ENCODE measurements at regions not wholly inside any gene's neighbourhood (a gene's known extent, or its start where the extent isn't known, plus 50 kb on each side); places are given as distances from the start of the nearest gene placed in this dataset.

GRCh38 chr10:129114588-129114987, 352.5 kb upstream of the MGMT start:
- peak overlapping the region; percentile 40; the same call in 1 of the 3 replicates for H3K27ac ChIP-seq (ENCODE audit: extremely low read depth, low read depth, low read length)
- TF ChIP-seq CTBP1 (IDR thresholded peaks at IDR 0.05; ENCODE audit: borderline replicate concordance) (0 out of 2 replicates have a peak, but pooled peaks have one; percentile 33), CBFA2T3 (IDR thresholded peaks at IDR 0.05) (peak; percentile 44), NCOA2 (IDR thresholded peaks at IDR 0.05; ENCODE audit: partially characterized antibody in 2 of 2) (no peak), UBTF (IDR thresholded peaks at IDR 0.05; ENCODE audit: borderline replicate concordance in 1 of 2, low read depth in 2 of 2, low read length in 2 of 2) (no peak), KDM5B (IDR thresholded peaks at IDR 0.05; ENCODE audit: insufficient replicate concordance, low read depth, low read length) (no peak), MEIS2 (IDR thresholded peaks at IDR 0.05; ENCODE audit: partially characterized antibody) (peak; percentile 49), TAL1 (IDR thresholded peaks at IDR 0.05) (peak; percentile 31; the same call in 1 of the 2 replicates), BHLHE40 (IDR thresholded peaks at IDR 0.05; ENCODE audit: low read length) (peak; percentile 51), ARID1B (IDR thresholded peaks at IDR 0.05) (peak; percentile 41; the same call in 1 of the 2 replicates), RBM17 (IDR thresholded peaks at IDR 0.05; ENCODE audit: borderline replicate concordance, low read depth, low read length) (no peak), ESRRA (IDR thresholded peaks at IDR 0.05; ENCODE audit: borderline replicate concordance, low read depth) (peak; percentile 98), ZNF280A (IDR thresholded peaks at IDR 0.05; ENCODE audit: low read depth, partially characterized antibody) (no peak), KLF1 (tag; IDR thresholded peaks at IDR 0.05) (peak; percentile 86)
- no peaks in the 10 kb centered on the region for H4K20me1 ChIP-seq (replicated peaks; ENCODE audit: control insufficient read depth, insufficient read depth, low read length)
- H3K9me1 ChIP-seq (ENCODE audit: control insufficient read depth, insufficient read depth, low read length): no peaks in the 10 kb centered on the region
- ATAC-seq (peak; percentile 85), FAIRE-seq (peak; percentile 46), DNase-seq (ENCODE audit: extremely low read depth in 1 of 4, low spot score in 3 of 4) (peak; percentile 35 to 59 (median 44))
- in situ Hi-C loops (cut with MboI): no loop called here
- peaks cover 0 to 6% of the 10 kb centered on the region in 2 experiments; a peak in 3 of 5 replicates for H3K4me1 ChIP-seq (replicated peaks in 1 of 2; ENCODE audit: control insufficient read depth in 2 of 2, insufficient read depth in 2 of 2, low read length in 2 of 2)
- no peaks in the 10 kb centered on the region for H3K79me2 ChIP-seq (ENCODE audit: control insufficient read depth, insufficient read depth, low read length)
- no peaks in the 10 kb centered on the region for H3K9me3 ChIP-seq (replicated peaks; ENCODE audit: control insufficient read depth, insufficient read depth, low read depth, low read length)
- H3K27me3 ChIP-seq (ENCODE audit: control insufficient read depth in 2 of 2, insufficient read depth in 2 of 2, low read length in 2 of 2): peaks cover 0 to 13% of the 10 kb centered on the region in 2 experiments; a peak in 2 of 5 replicates
- ChIA-PET POLR2A (no interaction called here), CTCF (ENCODE audit: low intra/inter-chr PET ratio) (no interaction called here)
- H2AFZ ChIP-seq (ENCODE audit: low read depth, low read length): peak overlapping the region; percentile 77
- no peak overlapping the region for H3K4me3 ChIP-seq
- intact Hi-C loops (cut with micrococcal nuclease): no loop called here
- no peak overlapping the region for H3K9ac ChIP-seq (ENCODE audit: insufficient read depth in 1 of 2, low read depth in 2 of 2, low read length in 2 of 2)
- BruUV-seq (replicated peaks): no TSS peak
- no peaks in the 10 kb centered on the region for H3K36me3 ChIP-seq (ENCODE audit: control insufficient read depth, insufficient read depth, low read length)
- peak overlapping the region; percentile 63 for H3K4me2 ChIP-seq (ENCODE audit: insufficient read depth, low read length)
- WGBS (ENCODE audit: insufficient coverage, low coverage, missing lambda C conversion rate): 15% methylated on average over 7 of the region's 10 CpGs

All from K562 (cell line).